H1 (cell line): ENCODE measurements at regions not wholly inside any gene's neighbourhood (a gene's known extent, or its start where the extent isn't known, plus 50 kb on each side); places are given as distances from the start of the nearest gene placed in this dataset.

ENCODE experiments used
- TF ChIP-seq, protein P1 (sequence below): fragments of 300-600 bp; sonication (generic); IDR thresholded peaks from 2 replicates; pipeline ENCODE4 v1.7.1; 2012; ENCODE audit warnings: low read length, moderate library complexity, mild to moderate bottlenecking, inconsistent platforms; ENCODE audit not compliant: insufficient replicate concordance

DNA sequence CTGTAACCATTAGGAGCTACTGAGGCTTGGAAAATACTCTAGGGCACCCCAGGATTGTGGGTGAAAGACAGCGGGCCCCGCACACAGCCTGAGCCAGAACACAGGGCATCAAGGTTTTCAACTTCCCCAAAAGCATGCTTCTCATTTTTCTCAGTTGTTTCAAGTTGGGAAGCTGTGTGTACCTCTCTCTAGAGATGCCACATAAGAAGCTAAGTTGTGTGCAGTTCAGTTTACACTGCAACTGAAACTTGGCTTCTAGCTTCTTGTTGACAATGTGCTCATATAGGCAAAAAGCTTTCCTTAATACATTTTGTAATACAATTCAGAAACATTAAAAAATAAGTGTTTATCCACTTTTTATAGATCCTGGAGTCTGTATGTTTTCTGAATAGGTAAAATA lies 88.1 kb upstream of the PTPRR start (continued):
- TF ChIP-seq, protein P1, sequence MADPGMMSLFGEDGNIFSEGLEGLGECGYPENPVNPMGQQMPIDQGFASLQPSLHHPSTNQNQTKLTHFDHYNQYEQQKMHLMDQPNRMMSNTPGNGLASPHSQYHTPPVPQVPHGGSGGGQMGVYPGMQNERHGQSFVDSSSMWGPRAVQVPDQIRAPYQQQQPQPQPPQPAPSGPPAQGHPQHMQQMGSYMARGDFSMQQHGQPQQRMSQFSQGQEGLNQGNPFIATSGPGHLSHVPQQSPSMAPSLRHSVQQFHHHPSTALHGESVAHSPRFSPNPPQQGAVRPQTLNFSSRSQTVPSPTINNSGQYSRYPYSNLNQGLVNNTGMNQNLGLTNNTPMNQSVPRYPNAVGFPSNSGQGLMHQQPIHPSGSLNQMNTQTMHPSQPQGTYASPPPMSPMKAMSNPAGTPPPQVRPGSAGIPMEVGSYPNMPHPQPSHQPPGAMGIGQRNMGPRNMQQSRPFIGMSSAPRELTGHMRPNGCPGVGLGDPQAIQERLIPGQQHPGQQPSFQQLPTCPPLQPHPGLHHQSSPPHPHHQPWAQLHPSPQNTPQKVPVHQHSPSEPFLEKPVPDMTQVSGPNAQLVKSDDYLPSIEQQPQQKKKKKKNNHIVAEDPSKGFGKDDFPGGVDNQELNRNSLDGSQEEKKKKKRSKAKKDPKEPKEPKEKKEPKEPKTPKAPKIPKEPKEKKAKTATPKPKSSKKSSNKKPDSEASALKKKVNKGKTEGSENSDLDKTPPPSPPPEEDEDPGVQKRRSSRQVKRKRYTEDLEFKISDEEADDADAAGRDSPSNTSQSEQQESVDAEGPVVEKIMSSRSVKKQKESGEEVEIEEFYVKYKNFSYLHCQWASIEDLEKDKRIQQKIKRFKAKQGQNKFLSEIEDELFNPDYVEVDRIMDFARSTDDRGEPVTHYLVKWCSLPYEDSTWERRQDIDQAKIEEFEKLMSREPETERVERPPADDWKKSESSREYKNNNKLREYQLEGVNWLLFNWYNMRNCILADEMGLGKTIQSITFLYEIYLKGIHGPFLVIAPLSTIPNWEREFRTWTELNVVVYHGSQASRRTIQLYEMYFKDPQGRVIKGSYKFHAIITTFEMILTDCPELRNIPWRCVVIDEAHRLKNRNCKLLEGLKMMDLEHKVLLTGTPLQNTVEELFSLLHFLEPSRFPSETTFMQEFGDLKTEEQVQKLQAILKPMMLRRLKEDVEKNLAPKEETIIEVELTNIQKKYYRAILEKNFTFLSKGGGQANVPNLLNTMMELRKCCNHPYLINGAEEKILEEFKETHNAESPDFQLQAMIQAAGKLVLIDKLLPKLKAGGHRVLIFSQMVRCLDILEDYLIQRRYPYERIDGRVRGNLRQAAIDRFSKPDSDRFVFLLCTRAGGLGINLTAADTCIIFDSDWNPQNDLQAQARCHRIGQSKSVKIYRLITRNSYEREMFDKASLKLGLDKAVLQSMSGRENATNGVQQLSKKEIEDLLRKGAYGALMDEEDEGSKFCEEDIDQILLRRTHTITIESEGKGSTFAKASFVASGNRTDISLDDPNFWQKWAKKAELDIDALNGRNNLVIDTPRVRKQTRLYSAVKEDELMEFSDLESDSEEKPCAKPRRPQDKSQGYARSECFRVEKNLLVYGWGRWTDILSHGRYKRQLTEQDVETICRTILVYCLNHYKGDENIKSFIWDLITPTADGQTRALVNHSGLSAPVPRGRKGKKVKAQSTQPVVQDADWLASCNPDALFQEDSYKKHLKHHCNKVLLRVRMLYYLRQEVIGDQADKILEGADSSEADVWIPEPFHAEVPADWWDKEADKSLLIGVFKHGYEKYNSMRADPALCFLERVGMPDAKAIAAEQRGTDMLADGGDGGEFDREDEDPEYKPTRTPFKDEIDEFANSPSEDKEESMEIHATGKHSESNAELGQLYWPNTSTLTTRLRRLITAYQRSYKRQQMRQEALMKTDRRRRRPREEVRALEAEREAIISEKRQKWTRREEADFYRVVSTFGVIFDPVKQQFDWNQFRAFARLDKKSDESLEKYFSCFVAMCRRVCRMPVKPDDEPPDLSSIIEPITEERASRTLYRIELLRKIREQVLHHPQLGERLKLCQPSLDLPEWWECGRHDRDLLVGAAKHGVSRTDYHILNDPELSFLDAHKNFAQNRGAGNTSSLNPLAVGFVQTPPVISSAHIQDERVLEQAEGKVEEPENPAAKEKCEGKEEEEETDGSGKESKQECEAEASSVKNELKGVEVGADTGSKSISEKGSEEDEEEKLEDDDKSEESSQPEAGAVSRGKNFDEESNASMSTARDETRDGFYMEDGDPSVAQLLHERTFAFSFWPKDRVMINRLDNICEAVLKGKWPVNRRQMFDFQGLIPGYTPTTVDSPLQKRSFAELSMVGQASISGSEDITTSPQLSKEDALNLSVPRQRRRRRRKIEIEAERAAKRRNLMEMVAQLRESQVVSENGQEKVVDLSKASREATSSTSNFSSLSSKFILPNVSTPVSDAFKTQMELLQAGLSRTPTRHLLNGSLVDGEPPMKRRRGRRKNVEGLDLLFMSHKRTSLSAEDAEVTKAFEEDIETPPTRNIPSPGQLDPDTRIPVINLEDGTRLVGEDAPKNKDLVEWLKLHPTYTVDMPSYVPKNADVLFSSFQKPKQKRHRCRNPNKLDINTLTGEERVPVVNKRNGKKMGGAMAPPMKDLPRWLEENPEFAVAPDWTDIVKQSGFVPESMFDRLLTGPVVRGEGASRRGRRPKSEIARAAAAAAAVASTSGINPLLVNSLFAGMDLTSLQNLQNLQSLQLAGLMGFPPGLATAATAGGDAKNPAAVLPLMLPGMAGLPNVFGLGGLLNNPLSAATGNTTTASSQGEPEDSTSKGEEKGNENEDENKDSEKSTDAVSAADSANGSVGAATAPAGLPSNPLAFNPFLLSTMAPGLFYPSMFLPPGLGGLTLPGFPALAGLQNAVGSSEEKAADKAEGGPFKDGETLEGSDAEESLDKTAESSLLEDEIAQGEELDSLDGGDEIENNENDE: no peak
